SU-DHL-6 (cell line): ENCODE measurements at regions not wholly inside any gene's neighbourhood (a gene's known extent, or its start where the extent isn't known, plus 50 kb on each side); places are given as distances from the start of the nearest gene placed in this dataset.
"Not testable (repeated sequence)": the region's sequence is repeated elsewhere in the genome, so short reads cannot be mapped to it uniquely, and the experiment has no call there.

ENCODE experiments used
- H2AFZ ChIP-seq: fragments of 200-600 bp; sonication (generic); 2 replicates; pipeline ENCODE4 v1.6.1; 2014; ENCODE audit warnings: low read depth, mild to moderate bottlenecking, moderate library complexity, mixed read lengths, antibody characterized with exemption, low read length; ENCODE audit not compliant: severe bottlenecking
- H3F3A ChIP-seq: fragments of 200-600 bp; shearing (Covaris generic); 2 replicates; pipeline ENCODE4 v1.6.0; 2016; ENCODE audit warnings: antibody characterized with exemption, mild to moderate bottlenecking; ENCODE audit not compliant: insufficient read depth
- H3K27ac ChIP-seq: fragments of 200-600 bp; sonication (generic); 2 replicates; pipeline ENCODE4 v1.5.1; 2016; ENCODE audit warnings: low read depth, mild to moderate bottlenecking, low read length, moderate library complexity, mixed read lengths
- H3K27me3 ChIP-seq: fragments of 200-600 bp; sonication (generic), shearing (Covaris generic); 2 replicates; pipeline ENCODE4 v1.6.0; 2014; ENCODE audit warnings: mild to moderate bottlenecking, low read length
- H3K36me3 ChIP-seq: fragments of 200-600 bp; sonication (generic); 2 replicates; pipeline ENCODE4 v1.6.1; 2014; ENCODE audit warnings: mild to moderate bottlenecking, low read length, mixed read lengths
- H3K4me2 ChIP-seq: fragments of 300-600, 200-600 bp; shearing (Covaris generic), sonication (generic); 2 replicates; pipeline ENCODE4 v1.6.0; 2014; ENCODE audit warnings: low read length, low read depth, mild to moderate bottlenecking; ENCODE audit not compliant: poor library complexity, severe bottlenecking
- H3K4me3 ChIP-seq: fragments of 200-600 bp; sonication (generic); 2 replicates; pipeline ENCODE4 v1.5.1; 2014; ENCODE audit warnings: antibody characterized with exemption, low read length, mild to moderate bottlenecking, mixed read lengths; ENCODE audit not compliant: insufficient read depth, poor library complexity, severe bottlenecking
- H3K79me2 ChIP-seq: fragments of 200-600 bp; sonication (generic); 2 replicates; pipeline ENCODE4 v1.6.1; 2014; ENCODE audit warnings: mild to moderate bottlenecking, low read length, moderate library complexity; ENCODE audit not compliant: insufficient read depth
- H3K9ac ChIP-seq: fragments of 200-600 bp; sonication (generic); 2 replicates; pipeline ENCODE4 v1.7.0; 2014; ENCODE audit warnings: mild to moderate bottlenecking, low read length
- H3K9me2 ChIP-seq: fragments of 200-600 bp; sonication (generic); replicated peaks from 2 replicates; pipeline ENCODE4 v1.6.1; 2014; ENCODE audit warnings: low read length; ENCODE audit not compliant: insufficient read depth
- H3K9me3 ChIP-seq: fragments of 200-600 bp; sonication (generic); 2 replicates; pipeline ENCODE4 v1.6.1; 2014; ENCODE audit warnings: low read length, mixed read lengths; ENCODE audit not compliant: insufficient read depth
- H4K20me1 ChIP-seq: fragments of 200-600 bp; sonication (generic); 2 replicates; pipeline ENCODE4 v1.6.1; 2014; ENCODE audit warnings: low read depth, mild to moderate bottlenecking, antibody characterized with exemption, low read length, moderate library complexity, mixed read lengths
- EZH2phosphoT487 ChIP-seq: fragments of 200-600 bp; sonication (generic), shearing (Covaris generic); conservative IDR thresholded peaks from 2 replicates; pipeline ENCODE4 v1.6.1; 2018; ENCODE audit warnings: mild to moderate bottlenecking, antibody characterized with exemption, low read length, moderate library complexity, mixed read lengths
- TF ChIP-seq, protein P1 (sequence below): fragments of 200-600 bp; sonication (generic); IDR thresholded peaks from one replicate; pipeline ENCODE4 v1.5.1; 2017; ENCODE audit warnings: antibody characterized with exemption, mild to moderate bottlenecking, low read length, moderate library complexity; ENCODE audit not compliant: insufficient read depth, poor library complexity, severe bottlenecking

DNA sequence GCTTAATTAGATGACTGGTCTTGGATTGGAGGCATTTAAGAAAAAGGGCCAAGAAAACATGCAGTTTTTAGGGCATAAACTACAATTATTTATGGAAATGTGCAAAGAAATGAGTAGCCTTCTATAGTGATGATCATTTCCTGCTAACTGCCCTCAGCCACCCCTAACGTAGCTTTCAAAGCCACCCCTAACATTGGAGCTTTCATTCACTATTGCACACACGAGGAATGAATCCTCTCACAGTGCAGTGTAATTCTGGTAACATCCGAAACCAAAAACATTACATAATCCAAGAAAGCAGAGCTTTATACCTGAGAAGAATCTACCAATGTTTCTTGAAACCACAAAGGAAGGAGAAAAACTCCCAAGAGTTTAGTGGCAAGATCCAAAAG, 1003.6 kb downstream of the TMEM121 start:
- Histone ChIP-seq H3K36me3 (no peaks in the 10 kb centered on the region; the same call in 1 of the 2 replicates), H4K20me1 (no peaks in the 10 kb centered on the region), H3K9me2 (no peaks in the 10 kb centered on the region), H3K9me3 (peaks cover 18% of the 10 kb centered on the region; the same call in 1 of the 2 replicates), H3K4me3 (no peak overlapping the region), H3K27ac (no peak overlapping the region), H3K4me2 (no peak overlapping the region), H3K9ac (no peak overlapping the region), H2AFZ (no peak overlapping the region), H3K27me3 (no peaks in the 10 kb centered on the region), H3K79me2 (no peaks in the 10 kb centered on the region), H3F3A (no peaks in the 10 kb centered on the region)
- no peak for TF ChIP-seq EZH2phosphoT487
- TF ChIP-seq, protein P1, sequence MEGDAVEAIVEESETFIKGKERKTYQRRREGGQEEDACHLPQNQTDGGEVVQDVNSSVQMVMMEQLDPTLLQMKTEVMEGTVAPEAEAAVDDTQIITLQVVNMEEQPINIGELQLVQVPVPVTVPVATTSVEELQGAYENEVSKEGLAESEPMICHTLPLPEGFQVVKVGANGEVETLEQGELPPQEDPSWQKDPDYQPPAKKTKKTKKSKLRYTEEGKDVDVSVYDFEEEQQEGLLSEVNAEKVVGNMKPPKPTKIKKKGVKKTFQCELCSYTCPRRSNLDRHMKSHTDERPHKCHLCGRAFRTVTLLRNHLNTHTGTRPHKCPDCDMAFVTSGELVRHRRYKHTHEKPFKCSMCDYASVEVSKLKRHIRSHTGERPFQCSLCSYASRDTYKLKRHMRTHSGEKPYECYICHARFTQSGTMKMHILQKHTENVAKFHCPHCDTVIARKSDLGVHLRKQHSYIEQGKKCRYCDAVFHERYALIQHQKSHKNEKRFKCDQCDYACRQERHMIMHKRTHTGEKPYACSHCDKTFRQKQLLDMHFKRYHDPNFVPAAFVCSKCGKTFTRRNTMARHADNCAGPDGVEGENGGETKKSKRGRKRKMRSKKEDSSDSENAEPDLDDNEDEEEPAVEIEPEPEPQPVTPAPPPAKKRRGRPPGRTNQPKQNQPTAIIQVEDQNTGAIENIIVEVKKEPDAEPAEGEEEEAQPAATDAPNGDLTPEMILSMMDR: no peak

DNA sequence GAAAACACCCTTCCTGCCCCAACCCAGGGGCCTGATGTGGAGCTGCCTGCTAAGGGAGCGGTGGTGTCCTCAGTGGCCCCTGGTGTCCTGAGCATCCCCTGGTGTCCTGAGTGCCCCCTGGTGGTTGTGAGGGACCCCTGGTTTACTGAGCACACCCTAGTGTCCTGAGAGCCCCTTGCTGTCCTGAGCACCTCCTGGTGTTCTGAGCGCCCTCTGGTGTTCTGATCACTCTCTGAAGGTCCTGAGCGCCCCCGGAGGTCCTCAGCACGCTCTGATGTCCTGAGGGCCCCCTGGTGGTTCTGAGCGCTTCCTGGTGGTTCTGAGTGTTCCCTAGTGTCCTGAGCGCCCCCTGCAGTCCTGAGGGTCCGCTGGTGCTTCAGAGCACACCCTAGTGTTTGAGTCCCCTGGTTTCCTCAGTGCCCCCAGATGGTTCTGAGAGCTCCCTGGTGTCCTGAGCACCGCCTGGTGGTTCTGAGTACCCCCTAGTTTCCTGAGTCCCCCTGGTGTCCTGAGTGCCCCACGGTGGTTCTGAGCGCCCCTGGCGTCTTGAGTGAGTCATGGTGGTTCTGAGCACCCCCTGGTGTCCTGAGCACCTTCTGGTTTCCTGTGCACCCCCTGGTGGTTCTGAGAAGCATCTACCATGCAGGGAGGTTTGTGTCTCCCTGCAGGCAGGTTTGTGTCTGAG, 1004.2 kb downstream of the TMEM121 start:
- Histone ChIP-seq H3K79me2 (no peaks in the 10 kb centered on the region), H3K27me3 (no peaks in the 10 kb centered on the region), H3K4me3 (no peak overlapping the region), H3K36me3 (no peaks in the 10 kb centered on the region; the same call in 1 of the 2 replicates), H3F3A (no peaks in the 10 kb centered on the region), H3K9me3 (peaks cover 18% of the 10 kb centered on the region; the same call in 1 of the 2 replicates), H3K27ac (no peak overlapping the region), H4K20me1 (no peaks in the 10 kb centered on the region), H2AFZ (no peak overlapping the region), H3K4me2 (no peak overlapping the region), H3K9ac (no peak overlapping the region), H3K9me2 (no peaks in the 10 kb centered on the region)
- TF ChIP-seq, protein P1: peak; percentile 37
- no peak for TF ChIP-seq EZH2phosphoT487

DNA sequence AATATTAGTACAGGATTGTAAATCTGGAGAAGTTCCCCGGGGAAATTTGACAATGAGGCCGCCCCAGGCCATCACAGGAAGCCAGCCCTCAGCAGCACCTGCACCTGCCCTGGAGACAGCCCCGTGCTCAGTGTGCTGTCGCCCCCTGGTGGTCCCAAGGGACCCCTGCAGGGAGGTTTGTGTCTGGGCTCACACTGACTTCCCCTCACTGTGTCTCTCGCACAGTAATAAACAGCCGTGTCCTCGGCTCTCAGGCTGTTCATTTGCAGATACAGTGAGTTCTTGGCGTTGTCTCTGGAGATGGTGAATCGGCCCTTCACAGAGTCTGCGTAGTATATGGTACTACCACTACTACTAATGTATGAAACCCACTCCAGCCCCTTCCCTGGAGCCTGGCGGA, 1011.2 kb downstream of the TMEM121 start:
- H3K4me3 ChIP-seq, H3K27ac ChIP-seq, H3K9me2 ChIP-seq, H2AFZ ChIP-seq, H3K9ac ChIP-seq, H3K79me2 ChIP-seq, H4K20me1 ChIP-seq, H3K36me3 ChIP-seq, H3K9me3 ChIP-seq, H3K27me3 ChIP-seq, H3K4me2 ChIP-seq: not testable (repeated sequence)
- peaks cover 21% of the 10 kb centered on the region for H3F3A ChIP-seq

DNA sequence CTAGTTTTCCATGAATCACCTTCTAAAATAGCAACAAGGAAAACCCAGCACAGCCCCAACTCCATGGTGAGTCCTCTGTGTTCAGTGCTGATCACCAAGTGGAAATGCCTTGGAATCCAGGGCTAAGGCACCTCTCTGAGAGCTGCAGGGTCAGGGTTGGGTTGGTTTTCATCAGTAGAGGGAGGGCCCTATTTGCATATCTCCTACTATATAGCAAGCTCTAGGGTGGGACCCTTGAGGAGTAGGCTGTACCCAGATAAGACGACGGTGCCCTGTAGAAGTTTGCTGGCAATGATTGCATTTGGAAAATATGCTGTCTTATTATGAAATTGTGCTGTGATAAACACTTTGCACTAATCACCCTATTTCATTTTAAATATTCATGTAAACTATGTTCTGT, 1011.8 kb downstream of the TMEM121 start:
- H2AFZ ChIP-seq: no peak overlapping the region

More for the DNA sequence above, 1011.8 kb downstream of the TMEM121 start:
- H3K9me3 ChIP-seq: no peaks in the 10 kb centered on the region
- H3K9me2 ChIP-seq: no peaks in the 10 kb centered on the region
- H3K9ac ChIP-seq: peak overlapping the region; percentile 53
- peak overlapping the region; percentile 89 for H3K4me2 ChIP-seq
- peaks cover 21% of the 10 kb centered on the region for H3F3A ChIP-seq
- H3K27ac ChIP-seq: peak overlapping the region; percentile 93
- no peaks in the 10 kb centered on the region for H3K27me3 ChIP-seq
- no peaks in the 10 kb centered on the region for H3K36me3 ChIP-seq
- no peaks in the 10 kb centered on the region for H4K20me1 ChIP-seq
- no peaks in the 10 kb centered on the region for H3K79me2 ChIP-seq
- TF ChIP-seq, protein P1: no peak
- TF ChIP-seq EZH2phosphoT487: no peak
- H3K4me3 ChIP-seq: peak overlapping the region; percentile 38
